GM23248 (cell line): ENCODE measurements at regions not wholly inside any gene's neighbourhood (a gene's known extent, or its start where the extent isn't known, plus 50 kb on each side); places are given as distances from the start of the nearest gene placed in this dataset.
"Not testable (repeated sequence)": the region's sequence is repeated elsewhere in the genome, so short reads cannot be mapped to it uniquely, and the experiment has no call there.

Source experiments
- EZH2 ChIP-seq: fragments of 200-600 bp; sonication (generic); IDR thresholded peaks from 2 replicates; pipeline ENCODE4 v1.6.1; 2018; ENCODE audit warnings: antibody characterized with exemption, mild to moderate bottlenecking; ENCODE audit not compliant: insufficient read depth, poor library complexity, severe bottlenecking
- EZH2phosphoT487 ChIP-seq: fragments of 200-600 bp; sonication (generic); IDR thresholded peaks from 2 replicates; pipeline ENCODE4 v1.6.1; 2018; ENCODE audit warnings: antibody characterized with exemption, moderate library complexity, mild to moderate bottlenecking, low read depth; ENCODE audit not compliant: insufficient read depth

DNA sequence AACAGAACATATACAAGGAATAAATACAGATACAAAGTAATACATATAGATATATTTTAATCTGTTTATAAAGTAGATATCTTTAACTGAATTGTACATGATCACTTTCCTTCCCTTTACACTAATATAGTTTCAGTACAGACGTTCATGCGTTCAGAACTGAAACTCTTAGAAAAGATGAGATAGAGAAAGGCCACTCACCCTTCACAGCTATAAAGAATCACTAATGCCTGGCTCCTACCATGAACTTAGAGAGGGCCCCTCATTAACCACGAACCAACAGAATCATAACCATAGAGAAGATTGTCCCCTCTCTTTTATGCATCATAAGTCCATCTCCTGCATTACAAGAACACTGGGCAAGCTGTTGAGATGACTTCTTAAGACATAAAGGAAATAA lies 399.0 kb downstream of the COG6 start:
- not testable (repeated sequence) for TF ChIP-seq EZH2, EZH2phosphoT487
